HEK293 (cell line): ENCODE measurements at regions not wholly inside any gene's neighbourhood (a gene's known extent, or its start where the extent isn't known, plus 50 kb on each side); places are given as distances from the start of the nearest gene placed in this dataset.

Experiments used
- CTCF ChIA-PET: fragments of 350-600 bp; formaldehyde crosslinking; extraction: SDS; loops from one replicate; lab custom pipeline; 2021; ENCODE audit warnings: antibody characterized with exemption; lab: Yijun Ruan, JAX
- POLR2A ChIA-PET: fragments of 300-600 bp; formaldehyde crosslinking; extraction: SDS; loops from one replicate; lab custom pipeline; 2020; ENCODE audit warnings: antibody characterized with exemption, inconsistent platforms; lab: Yijun Ruan, JAX
- H3K27ac ChIP-seq: fragments of 200-500 bp; sonication (Bioruptor generic); 2 replicates; pipeline ENCODE4 v1.5.1; 2014; ENCODE audit warnings: low read depth, low read length, control low read depth, inconsistent platforms; ENCODE audit errors: extremely low read depth
- H3K36me3 ChIP-seq, 2 experiments: fragments of 200-500 bp in 1 of 2; sonication (Bioruptor generic) in 1 of 2; 1 replicate in 1 of 2; 2 replicates in 1 of 2; pipeline ENCODE4 v1.5.1; 2014 to 2017; ENCODE audit warnings: inconsistent platforms in 2 of 2, low read length in 2 of 2; ENCODE audit not compliant: control insufficient read depth in 2 of 2, insufficient read depth in 1 of 2
- H3K4me1 ChIP-seq: fragments of 200-500 bp; sonication (Bioruptor generic); 2 replicates; pipeline ENCODE4 v1.5.1; 2014; ENCODE audit warnings: mild to moderate bottlenecking, low read length, inconsistent platforms; ENCODE audit not compliant: control insufficient read depth, insufficient read depth
- H3K4me3 ChIP-seq: 2 replicates; pipeline ENCODE4 v1.5.1; 2011; ENCODE audit warnings: low read depth, mild to moderate bottlenecking, control low read depth, low read length, moderate library complexity
- H3K9me3 ChIP-seq: fragments of 200-500 bp; sonication (Bioruptor generic); 2 replicates; pipeline ENCODE4 v1.5.1; 2014; ENCODE audit warnings: low read depth, low read length, inconsistent platforms; ENCODE audit not compliant: control insufficient read depth, insufficient read depth
- GFI1B ChIP-seq: fragments of 450-650 bp; formaldehyde crosslinking; IDR thresholded peaks from 2 replicates; pipeline ENCODE4 v1.5.1; 2016; ENCODE audit warnings: missing biosample characterization, missing genetic modification characterization
- KLF7 ChIP-seq: fragments of 450-650 bp; formaldehyde crosslinking; IDR thresholded peaks from 2 replicates; pipeline ENCODE4 v1.5.1; 2016; ENCODE audit warnings: missing biosample characterization, missing genetic modification characterization, borderline replicate concordance
- SCRT1 ChIP-seq: fragments of 450-650 bp; formaldehyde crosslinking; IDR thresholded peaks from 2 replicates; pipeline ENCODE4 v1.5.1; 2016; ENCODE audit warnings: missing biosample characterization, missing genetic modification characterization, borderline replicate concordance
- TCF7L2 ChIP-seq: IDR thresholded peaks from 2 replicates; pipeline ENCODE4 v1.6.1; 2011; ENCODE audit warnings: low read depth, mild to moderate bottlenecking, inconsistent platforms, low read length, moderate library complexity, borderline replicate concordance
- WT1 ChIP-seq: fragments of 450-650 bp; formaldehyde crosslinking; IDR thresholded peaks from 2 replicates; pipeline ENCODE4 v1.5.1; 2016; ENCODE audit warnings: missing biosample characterization, missing genetic modification characterization
- YY1 ChIP-seq: fragments of 450-650 bp; formaldehyde crosslinking; IDR thresholded peaks from 2 replicates; pipeline ENCODE4 v1.5.1; 2018; ENCODE audit warnings: missing biosample characterization, missing genetic modification characterization
- ZBTB8A ChIP-seq: fragments of 450-650 bp; formaldehyde crosslinking; IDR thresholded peaks from 2 replicates; pipeline ENCODE4 v1.5.1; 2016; ENCODE audit warnings: missing biosample characterization, missing genetic modification characterization
- ZNF121 ChIP-seq: fragments of 450-650 bp; formaldehyde crosslinking; IDR thresholded peaks from 2 replicates; pipeline ENCODE4 v1.5.1; 2016; ENCODE audit warnings: missing biosample characterization, missing genetic modification characterization
- ZNF146 ChIP-seq: fragments of 450-650 bp; formaldehyde crosslinking; IDR thresholded peaks from 2 replicates; pipeline ENCODE4 v1.5.1; 2016; ENCODE audit warnings: missing biosample characterization, missing genetic modification characterization
- ZNF157 ChIP-seq: fragments of 450-650 bp; formaldehyde crosslinking; IDR thresholded peaks from 2 replicates; pipeline ENCODE4 v1.5.1; 2016; ENCODE audit warnings: missing biosample characterization, missing genetic modification characterization
- ZNF311 ChIP-seq: fragments of 450-650 bp; formaldehyde crosslinking; IDR thresholded peaks from 2 replicates; pipeline ENCODE4 v1.5.1; 2017; ENCODE audit warnings: missing biosample characterization, missing genetic modification characterization, borderline replicate concordance
- ZNF350 ChIP-seq: fragments of 450-650 bp; formaldehyde crosslinking; IDR thresholded peaks from 2 replicates; pipeline ENCODE4 v1.5.0; 2017; ENCODE audit warnings: missing biosample characterization, mild to moderate bottlenecking, missing genetic modification characterization
- ZNF366 ChIP-seq: fragments of 450-650 bp; formaldehyde crosslinking; conservative IDR thresholded peaks from 2 replicates; pipeline ENCODE4 v1.5.1; 2016; ENCODE audit warnings: missing biosample characterization, missing genetic modification characterization
- ZNF548 ChIP-seq: fragments of 450-650 bp; formaldehyde crosslinking; IDR thresholded peaks from 2 replicates; pipeline ENCODE4 v1.5.1; 2016; ENCODE audit warnings: missing biosample characterization, missing genetic modification characterization
- ZNF549 ChIP-seq: fragments of 450-650 bp; IDR thresholded peaks from 2 replicates; pipeline ENCODE4 v1.5.1; 2018; ENCODE audit warnings: missing biosample characterization, missing genetic modification characterization, mild to moderate bottlenecking, inconsistent platforms, moderate library complexity
- ZNF600 ChIP-seq: fragments of 450-650 bp; formaldehyde crosslinking; IDR thresholded peaks from 2 replicates; pipeline ENCODE4 v1.5.1; 2016; ENCODE audit warnings: missing biosample characterization, missing genetic modification characterization
- ZNF654 ChIP-seq: fragments of 450-650 bp; formaldehyde crosslinking; IDR thresholded peaks from 2 replicates; pipeline ENCODE4 v1.5.1; 2016; ENCODE audit warnings: low read depth, missing biosample characterization, missing genetic modification characterization
- ZNF670 ChIP-seq: fragments of 450-650 bp; formaldehyde crosslinking; IDR thresholded peaks from 2 replicates; pipeline ENCODE4 v1.5.1; 2016; ENCODE audit warnings: missing biosample characterization, missing genetic modification characterization, low read depth
- ZNF747 ChIP-seq: fragments of 450-650 bp; formaldehyde crosslinking; IDR thresholded peaks from 2 replicates; pipeline ENCODE4 v1.5.1; 2016; ENCODE audit warnings: missing biosample characterization, missing genetic modification characterization
- ZSCAN16 ChIP-seq: fragments of 450-650 bp; formaldehyde crosslinking; IDR thresholded peaks from 2 replicates; pipeline ENCODE4 v1.5.1; 2016; ENCODE audit warnings: missing biosample characterization, missing genetic modification characterization
- ZSCAN18 ChIP-seq: fragments of 450-650 bp; formaldehyde crosslinking; IDR thresholded peaks from 2 replicates; pipeline ENCODE4 v1.5.1; 2016; ENCODE audit warnings: missing biosample characterization, missing genetic modification characterization
- ZSCAN23 ChIP-seq: fragments of 450-650 bp; formaldehyde crosslinking; IDR thresholded peaks from 2 replicates; pipeline ENCODE4 v1.5.1; 2016; ENCODE audit warnings: missing biosample characterization, missing genetic modification characterization
- TF ChIP-seq, protein P1 (sequence below): fragments of 450-650 bp; formaldehyde crosslinking; IDR thresholded peaks from 2 replicates; pipeline ENCODE4 v1.5.1; 2016; ENCODE audit warnings: missing biosample characterization, missing genetic modification characterization
- TF ChIP-seq, protein P2 (sequence below): fragments of 450-650 bp; formaldehyde crosslinking; IDR thresholded peaks from 2 replicates; pipeline ENCODE4 v1.5.1; 2017; ENCODE audit warnings: missing biosample characterization, missing genetic modification characterization

GRCh38 chr7:41769162-41769561 lies 66.3 kb upstream of the INHBA start:
- POLR2A ChIA-PET, result no interaction called here
- H3K27ac ChIP-seq, result no peak overlapping the region
- no peaks in the 10 kb centered on the region for H3K4me1 ChIP-seq
- no peak overlapping the region for H3K4me3 ChIP-seq
- TF ChIP-seq WT1 (tag by site-specific recombination) (no peak), ZSCAN23 (tag by site-specific recombination) (no peak), ZNF654 (tag by site-specific recombination) (no peak), ZNF146 (tag by site-specific recombination) (no peak), ZNF548 (tag by site-specific recombination) (no peak), ZNF121 (tag by site-specific recombination) (no peak), ZNF670 (no peak), YY1 (tag by site-specific recombination) (no peak), SCRT1 (tag by site-specific recombination) (no peak), ZNF747 (no peak), ZNF366 (no peak)
- TF ChIP-seq, protein P1, sequence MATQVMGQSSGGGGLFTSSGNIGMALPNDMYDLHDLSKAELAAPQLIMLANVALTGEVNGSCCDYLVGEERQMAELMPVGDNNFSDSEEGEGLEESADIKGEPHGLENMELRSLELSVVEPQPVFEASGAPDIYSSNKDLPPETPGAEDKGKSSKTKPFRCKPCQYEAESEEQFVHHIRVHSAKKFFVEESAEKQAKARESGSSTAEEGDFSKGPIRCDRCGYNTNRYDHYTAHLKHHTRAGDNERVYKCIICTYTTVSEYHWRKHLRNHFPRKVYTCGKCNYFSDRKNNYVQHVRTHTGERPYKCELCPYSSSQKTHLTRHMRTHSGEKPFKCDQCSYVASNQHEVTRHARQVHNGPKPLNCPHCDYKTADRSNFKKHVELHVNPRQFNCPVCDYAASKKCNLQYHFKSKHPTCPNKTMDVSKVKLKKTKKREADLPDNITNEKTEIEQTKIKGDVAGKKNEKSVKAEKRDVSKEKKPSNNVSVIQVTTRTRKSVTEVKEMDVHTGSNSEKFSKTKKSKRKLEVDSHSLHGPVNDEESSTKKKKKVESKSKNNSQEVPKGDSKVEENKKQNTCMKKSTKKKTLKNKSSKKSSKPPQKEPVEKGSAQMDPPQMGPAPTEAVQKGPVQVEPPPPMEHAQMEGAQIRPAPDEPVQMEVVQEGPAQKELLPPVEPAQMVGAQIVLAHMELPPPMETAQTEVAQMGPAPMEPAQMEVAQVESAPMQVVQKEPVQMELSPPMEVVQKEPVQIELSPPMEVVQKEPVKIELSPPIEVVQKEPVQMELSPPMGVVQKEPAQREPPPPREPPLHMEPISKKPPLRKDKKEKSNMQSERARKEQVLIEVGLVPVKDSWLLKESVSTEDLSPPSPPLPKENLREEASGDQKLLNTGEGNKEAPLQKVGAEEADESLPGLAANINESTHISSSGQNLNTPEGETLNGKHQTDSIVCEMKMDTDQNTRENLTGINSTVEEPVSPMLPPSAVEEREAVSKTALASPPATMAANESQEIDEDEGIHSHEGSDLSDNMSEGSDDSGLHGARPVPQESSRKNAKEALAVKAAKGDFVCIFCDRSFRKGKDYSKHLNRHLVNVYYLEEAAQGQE (tag by site-specific recombination), result no peak
- TF ChIP-seq, all 188 proteins: peak for 0
- Histone ChIP-seq H3K9me3 (no peaks in the 10 kb centered on the region), H3K36me3 (no peaks in the 10 kb centered on the region)
- CTCF ChIA-PET, result interaction anchor here (0.6 kb wide), 1 partner anchor 1440 kb away, joined by 4 read pairs; no protein-coding TSS in a partner anchor

DNA sequence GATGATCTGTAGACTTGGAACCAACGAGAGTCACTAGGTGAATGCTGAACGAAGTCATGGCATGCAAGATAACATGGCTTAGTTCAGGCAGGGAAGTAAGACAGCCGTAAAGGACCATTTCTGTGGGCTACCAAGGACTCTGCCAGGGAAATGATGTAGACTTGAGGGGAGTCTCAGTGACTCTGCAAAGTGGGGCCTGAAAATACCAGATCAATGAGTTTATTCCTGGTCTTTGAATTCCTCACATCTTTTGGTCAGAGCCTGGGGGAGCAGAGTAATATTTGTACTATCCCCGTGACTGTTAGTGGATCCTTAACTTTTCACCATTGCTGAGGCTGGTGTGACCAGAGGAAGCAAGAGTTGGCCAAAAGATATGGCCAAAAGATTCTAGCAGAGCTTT lies 60.7 kb upstream of the INHBA start:
- POLR2A ChIA-PET, result no interaction called here
- no peaks in the 10 kb centered on the region for H3K9me3 ChIP-seq
- no peak overlapping the region for H3K27ac ChIP-seq
- no peaks in the 10 kb centered on the region for H3K36me3 ChIP-seq
- no peak overlapping the region for H3K4me3 ChIP-seq
- no peaks in the 10 kb centered on the region for H3K4me1 ChIP-seq
- no peak for TF ChIP-seq ZNF350
- no peak for TF ChIP-seq ZSCAN16 (tag by site-specific recombination)
- no peak for TF ChIP-seq ZNF311 (tag by site-specific recombination)
- no peak for TF ChIP-seq ZNF600 (tag by site-specific recombination)
- TF ChIP-seq ZNF157, result no peak
- TF ChIP-seq GFI1B (tag by site-specific recombination), result no peak
- TF ChIP-seq, protein P2, sequence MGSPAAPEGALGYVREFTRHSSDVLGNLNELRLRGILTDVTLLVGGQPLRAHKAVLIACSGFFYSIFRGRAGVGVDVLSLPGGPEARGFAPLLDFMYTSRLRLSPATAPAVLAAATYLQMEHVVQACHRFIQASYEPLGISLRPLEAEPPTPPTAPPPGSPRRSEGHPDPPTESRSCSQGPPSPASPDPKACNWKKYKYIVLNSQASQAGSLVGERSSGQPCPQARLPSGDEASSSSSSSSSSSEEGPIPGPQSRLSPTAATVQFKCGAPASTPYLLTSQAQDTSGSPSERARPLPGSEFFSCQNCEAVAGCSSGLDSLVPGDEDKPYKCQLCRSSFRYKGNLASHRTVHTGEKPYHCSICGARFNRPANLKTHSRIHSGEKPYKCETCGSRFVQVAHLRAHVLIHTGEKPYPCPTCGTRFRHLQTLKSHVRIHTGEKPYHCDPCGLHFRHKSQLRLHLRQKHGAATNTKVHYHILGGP, result no peak
- no peak for TF ChIP-seq TCF7L2
- TF ChIP-seq ZNF549, result no peak
- no peak for TF ChIP-seq ZBTB8A
- no peak for TF ChIP-seq ZNF548 (tag by site-specific recombination)
- no peak for TF ChIP-seq KLF7 (tag by site-specific recombination)
- no peak for TF ChIP-seq ZSCAN18 (tag by site-specific recombination)
- CTCF ChIA-PET, result no interaction called here
